CD4-positive, alpha-beta T cell treated with Interleukin-12 subunit alpha and Interleukin-12 subunit beta, for 1 hour (primary cell): ENCODE measurements at regions not wholly inside any gene's neighbourhood (a gene's known extent, or its start where the extent isn't known, plus 50 kb on each side); places are given as distances from the start of the nearest gene placed in this dataset.

Source experiments
- DNase-seq: peaks from one replicate; pipeline ENCODE4 v3.0.0-alpha.2; 2020

GRCh38 chr7:46387646-46388045 lies 466.6 kb upstream of the IGFBP3 start:
- no peak for DNase-seq

GRCh38 chr7:46386428-46387399 lies 465.6 kb upstream of the IGFBP3 start:
- DNase-seq: no peak

GRCh38 chr7:46385662-46386309 lies 464.7 kb upstream of the IGFBP3 start:
- DNase-seq: no peak

GRCh38 chr7:46383605-46384004 lies 462.5 kb upstream of the IGFBP3 start:
- DNase-seq: no peak

GRCh38 chr7:46369933-46370654 lies 449.0 kb upstream of the IGFBP3 start:
- no peak for DNase-seq

- no peak for DNase-seq
Observed at GRCh38 chr7:46368871-46369270, 447.8 kb upstream of the IGFBP3 start.

- DNase-seq: no peak
Observed at GRCh38 chr7:46366526-46366925, 445.5 kb upstream of the IGFBP3 start.

GRCh38 chr7:46363688-46364087 lies 442.6 kb upstream of the IGFBP3 start:
- no peak for DNase-seq

- no peak for DNase-seq
Observed at GRCh38 chr7:46360811-46361210, 439.7 kb upstream of the IGFBP3 start.

GRCh38 chr7:46360296-46360695 lies 439.2 kb upstream of the IGFBP3 start:
- DNase-seq: no peak

GRCh38 chr7:46357851-46358250 lies 436.8 kb upstream of the IGFBP3 start:
- no peak for DNase-seq

- no peak for DNase-seq
Observed at GRCh38 chr7:46357290-46357689, 436.2 kb upstream of the IGFBP3 start.

GRCh38 chr7:46356371-46356770 lies 435.3 kb upstream of the IGFBP3 start:
- no peak for DNase-seq

GRCh38 chr7:46355331-46355730 lies 434.3 kb upstream of the IGFBP3 start:
- DNase-seq: no peak

GRCh38 chr7:46352004-46352954 lies 431.2 kb upstream of the IGFBP3 start:
- DNase-seq: peak; percentile 29

- no peak for DNase-seq
Observed at GRCh38 chr7:46349490-46349889, 428.4 kb upstream of the IGFBP3 start.

GRCh38 chr7:46344533-46344932 lies 423.5 kb upstream of the IGFBP3 start:
- DNase-seq: no peak

- no peak for DNase-seq
Observed at GRCh38 chr7:46343802-46344201, 422.7 kb upstream of the IGFBP3 start.

GRCh38 chr7:46322937-46323336 lies 401.9 kb upstream of the IGFBP3 start:
- no peak for DNase-seq

GRCh38 chr7:46321556-46322205 lies 400.6 kb upstream of the IGFBP3 start:
- no peak for DNase-seq

GRCh38 chr7:46320956-46321355 lies 399.9 kb upstream of the IGFBP3 start:
- DNase-seq: no peak

- no peak for DNase-seq
Observed at GRCh38 chr7:46319841-46320240, 398.8 kb upstream of the IGFBP3 start.
